GM19193 (cell line): ENCODE measurements at regions not wholly inside any gene's neighbourhood (a gene's known extent, or its start where the extent isn't known, plus 50 kb on each side); places are given as distances from the start of the nearest gene placed in this dataset.

Source experiments
- POLR2A ChIP-seq: IDR thresholded peaks from 4 replicates; pipeline ENCODE4 v1.6.1; 2011; ENCODE audit not compliant: insufficient read depth, insufficient read length; ENCODE audit errors: extremely low read depth

- no peak for TF ChIP-seq POLR2A
Observed at GRCh38 chr13:39904959-39905358, 249.5 kb downstream of the COG6 start.

GRCh38 chr13:39909634-39910033, 254.2 kb downstream of the COG6 start:
- TF ChIP-seq POLR2A: no peak

GRCh38 chr13:39910041-39910440, 254.6 kb downstream of the COG6 start:
- no peak for TF ChIP-seq POLR2A

GRCh38 chr13:39910833-39911232, 255.4 kb downstream of the COG6 start:
- no peak for TF ChIP-seq POLR2A

GRCh38 chr13:39913339-39913738, 257.9 kb downstream of the COG6 start:
- TF ChIP-seq POLR2A: no peak

GRCh38 chr13:39913928-39914327, 258.5 kb downstream of the COG6 start:
- TF ChIP-seq POLR2A: no peak

GRCh38 chr13:39915418-39915817, 260.0 kb downstream of the COG6 start:
- no peak for TF ChIP-seq POLR2A

GRCh38 chr13:39916330-39916729, 260.9 kb downstream of the COG6 start:
- TF ChIP-seq POLR2A: no peak

- no peak for TF ChIP-seq POLR2A
Observed at GRCh38 chr13:39918620-39919236, 263.3 kb downstream of the COG6 start.

GRCh38 chr13:39920613-39921012, 265.2 kb downstream of the COG6 start:
- no peak for TF ChIP-seq POLR2A

GRCh38 chr13:39926345-39926744, 270.9 kb downstream of the COG6 start:
- TF ChIP-seq POLR2A: no peak

- no peak for TF ChIP-seq POLR2A
Observed at GRCh38 chr13:39928261-39928660, 272.8 kb downstream of the COG6 start.

- TF ChIP-seq POLR2A: no peak
Observed at GRCh38 chr13:39929583-39929982, 274.1 kb downstream of the COG6 start.

GRCh38 chr13:39930060-39930459, 274.6 kb downstream of the COG6 start:
- no peak for TF ChIP-seq POLR2A

- TF ChIP-seq POLR2A: no peak
Observed at GRCh38 chr13:39930544-39931444, 275.3 kb downstream of the COG6 start.

- no peak for TF ChIP-seq POLR2A
Observed at GRCh38 chr13:39931505-39931904, 276.0 kb downstream of the COG6 start.
